ENCODE measurements at regions not wholly inside any gene's neighbourhood (a gene's known extent, or its start where the extent isn't known, plus 50 kb on each side); places are given as distances from the start of the nearest gene placed in this dataset.

- H2BK15ac ChIP-seq (ENCODE audit: low read depth, low read length): no peak overlapping the region
- no peak overlapping the region for H2BK120ac ChIP-seq (ENCODE audit: low read depth, low read length, poor library complexity, severe bottlenecking)
- no peaks in the 10 kb centered on the region for H3K23me2 ChIP-seq (ENCODE audit: insufficient read length, low read depth, low read length, poor library complexity, severe bottlenecking)
- no peak overlapping the region for H4K91ac ChIP-seq (ENCODE audit: insufficient read length, low read depth, low read length)
- no peak overlapping the region for H3K9ac ChIP-seq (ENCODE audit: extremely low read depth, insufficient read length, low read length)
- H4K8ac ChIP-seq (replicated peaks; ENCODE audit: insufficient read length, low read depth, low read length): no peak overlapping the region
- Mint-ChIP-seq H3K4me1 (no peaks in the 10 kb centered on the region), H3K27ac (no peak overlapping the region), H3K9me3 (peaks cover 0 to 5% of the 10 kb centered on the region in 2 experiments; a peak in 1 of 5 replicates), H3K27me3 (ENCODE audit: low read depth) (no peaks in the 10 kb centered on the region), H3K36me3 (ENCODE audit: insufficient read depth in 1 of 3, low read depth in 3 of 3) (peaks cover 0 to 7% (median 0%) of the 10 kb centered on the region in 3 experiments; a peak in 2 of 7 replicates), H3K4me3 (no peak overlapping the region)
- no peak overlapping the region for H3K4ac ChIP-seq (ENCODE audit: low read depth, low read length)
- H3K23ac ChIP-seq (ENCODE audit: insufficient read length, low read depth, low read length): no peak overlapping the region
- H3K4me2 ChIP-seq (ENCODE audit: insufficient read depth, insufficient read length, low read length): no peak overlapping the region
- H3K14ac ChIP-seq (ENCODE audit: insufficient read depth, low read length): no peak overlapping the region
- no peak overlapping the region for H2AFZ ChIP-seq (ENCODE audit: low read length)
- H4K5ac ChIP-seq (ENCODE audit: insufficient read length, low read depth, low read length): no peak overlapping the region
- DNase-seq: no peak
- H3T11ph ChIP-seq (ENCODE audit: low read length): no peak overlapping the region
- no peaks in the 10 kb centered on the region for H3K27me3 ChIP-seq (ENCODE audit: insufficient read depth, low read length)
- H3K27ac ChIP-seq (ENCODE audit: insufficient read length, low read depth, low read length): no peak overlapping the region
- no CpG with 5 or more reads among the region's 1 CpG for WGBS (ENCODE audit: extremely low coverage, insufficient read length, low lambda C conversion rate)
- H3K9me3 ChIP-seq (ENCODE audit: control insufficient read depth, low read depth, low read length): no peaks in the 10 kb centered on the region
- no peaks in the 10 kb centered on the region for H3K79me1 ChIP-seq (ENCODE audit: insufficient read depth, low read depth, low read length, poor library complexity, severe bottlenecking)
- no peak overlapping the region for H2BK20ac ChIP-seq (ENCODE audit: low read depth, low read length, poor library complexity, severe bottlenecking)
- no peak overlapping the region for H3K56ac ChIP-seq (ENCODE audit: insufficient read length, low read depth, low read length)
- H3K18ac ChIP-seq (ENCODE audit: insufficient read length, low read depth, low read length): no peak overlapping the region
- H3K79me2 ChIP-seq (ENCODE audit: insufficient read depth, low read length): no peaks in the 10 kb centered on the region; the same call in 1 of the 2 replicates
- no peak overlapping the region for H2BK12ac ChIP-seq (ENCODE audit: insufficient read length, low read depth, low read length)
- no peaks in the 10 kb centered on the region for H3K4me1 ChIP-seq (ENCODE audit: insufficient read depth, low read length)
- TF ChIP-seq CTCF (conservative IDR thresholded peaks at IDR 0.05): no peak
- H4K20me1 ChIP-seq (ENCODE audit: control insufficient read depth, insufficient read depth, insufficient read length): no peaks in the 10 kb centered on the region
- H2AK5ac ChIP-seq (ENCODE audit: insufficient read length, low read length): no peak overlapping the region
- H2BK5ac ChIP-seq (ENCODE audit: insufficient read length, low read length): no peak overlapping the region
Observed at GRCh38 chr3:31302343-31302742, 230.4 kb upstream of the STT3B start.
